Right lobe of liver (tissue), 6 donors: ENCODE measurements at regions not wholly inside any gene's neighbourhood (a gene's known extent, or its start where the extent isn't known, plus 50 kb on each side); places are given as distances from the start of the nearest gene placed in this dataset.
A peak's percentile ranks its signal among the peaks of the same experiment; 100 is the strongest.

Experiments
- ATAC-seq, 4 donors: fragments of 200-7000 bp; cut with Tn5 transposase; one replicate each; pipeline ENCODE4 v1.9.1; 2020; ENCODE audit warnings: mild to moderate bottlenecking in 4 of 4, moderate library complexity in 4 of 4
- DNase-seq, 3 donors: peaks; one replicate each; pipeline ENCODE4 v3.0.0-alpha.2; 2020
- H3K27ac ChIP-seq, 3 donors: fragments of 200-600 bp; one replicate each; pipeline ENCODE4 v1.8.0; 2022
- H3K27me3 ChIP-seq, 2 donors: fragments of 200-600 bp; one replicate each; pipeline ENCODE4 v1.8.0; 2022
- H3K36me3 ChIP-seq, 4 donors: fragments of 200-600 bp; sonication (generic) in 1 of 4; one replicate each; pipeline versions ENCODE4 v1.5.1 to v1.8.0; 2017 to 2022; ENCODE audit warnings: control low read depth in 1 of 4
- H3K4me1 ChIP-seq, 4 donors: fragments of 200-600 bp; sonication (generic) in 1 of 4; one replicate each; pipeline versions ENCODE4 v1.5.1 to v1.8.0; 2017 to 2022; ENCODE audit warnings: control low read depth in 1 of 4
- H3K4me3 ChIP-seq, 3 donors: fragments of 200-600 bp; one replicate each; pipeline ENCODE4 v1.8.0; 2022
- H3K9me3 ChIP-seq, 4 donors: fragments of 200-600 bp; sonication (generic) in 1 of 4; one replicate each; pipeline versions ENCODE4 v1.5.1 to v1.8.0; 2017 to 2022; ENCODE audit warnings: control low read depth in 1 of 4
- CTCF ChIP-seq, 4 donors: fragments of 200-600 bp in 3 of 4; fragments of 450-650 bp in 1 of 4; IDR thresholded peaks; one replicate each; pipeline versions ENCODE4 v1.5.1 to v1.8.0; 2016 to 2022; ENCODE audit warnings: antibody characterized with exemption in 4 of 4, mild to moderate bottlenecking in 2 of 4
- POLR2A ChIP-seq: fragments of 450-650 bp; IDR thresholded peaks from one replicate; pipeline ENCODE4 v1.6.1; 2017; ENCODE audit warnings: antibody characterized with exemption, mild to moderate bottlenecking
- WGBS: methylation state at CpG from one replicate; pipeline ENCODE4 v1.1.6; 2018; ENCODE audit warnings: low coverage, low lambda C conversion rate; ENCODE audit not compliant: insufficient coverage; ENCODE audit errors: missing lambda C conversion rate; 5-methylcytosine and 5-hydroxymethylcytosine counted together
- intact Hi-C, 2 donors: fragments of 100-400 bp; cut with DNase I; formaldehyde crosslinking; loops; one replicate each; pipeline versions ENCODE4 v1.11.2 to v1.14.1; 2022
- donor health status: DM: no; HTN: yes; CAD: no.
- donor health status: DM: no; HTN: no; CAD: no.
- donor health status: DM: no; HTN: no; CAD: no.
- donor health status: DM: no; HTN: yes; CAD: no.
- donor health status: DM: no; HTN: yes; CAD: no.

- no peak for TF ChIP-seq POLR2A
- TF ChIP-seq CTCF (IDR thresholded peaks at IDR 0.05): no peak
- under 1% methylated on average over 18 of the region's 46 CpGs for WGBS
- Histone ChIP-seq H3K4me3 (peak overlapping the region; percentile 32 to 46 (median 41)), H3K27me3 (no peaks in the 10 kb centered on the region), H3K36me3 (no peaks in the 10 kb centered on the region), H3K27ac (peak overlapping the region in 2 of 3 donors; percentile 4 to 15), H3K4me1 (peaks cover 0 to 7% (median 3%) of the 10 kb centered on the region in 4 donors), H3K9me3 (no peaks in the 10 kb centered on the region)
- ATAC-seq (peak; percentile 46 to 69 (median 56)), DNase-seq (peak in 1 of 3 donors; percentile 27)
- intact Hi-C loops: no loop called here
These were observed 62.6 kb downstream of the SMUG1 start for GRCh38 chr12:54126029-54126695.

- H3K27me3 ChIP-seq: no peaks in the 10 kb centered on the region
- WGBS: 8% methylated on average over 10 of the region's 31 CpGs
- ATAC-seq (peak; percentile 58 to 69 (median 62)), DNase-seq (peak in 1 of 3 donors; percentile 34)
- no peaks in the 10 kb centered on the region for H3K36me3 ChIP-seq
- H3K4me3 ChIP-seq: peak overlapping the region; percentile 32 to 46 (median 41)
- H3K27ac ChIP-seq: peak overlapping the region in 1 of 3 donors; percentile 4
- TF ChIP-seq POLR2A (no peak), CTCF (IDR thresholded peaks at IDR 0.05) (no peak)
- peaks cover 0 to 7% (median 3%) of the 10 kb centered on the region in 4 donors for H3K4me1 ChIP-seq
- no peaks in the 10 kb centered on the region for H3K9me3 ChIP-seq
- intact Hi-C loops: no loop called here
These were observed 61.9 kb downstream of the SMUG1 start for GRCh38 chr12:54126696-54127537.

- no peak overlapping the region for H3K27ac ChIP-seq
- H3K27me3 ChIP-seq: no peaks in the 10 kb centered on the region
- DNase-seq (no peak), ATAC-seq (no peak)
- H3K4me1 ChIP-seq: peaks cover 0 to 7% (median 3%) of the 10 kb centered on the region in 4 donors
- peak overlapping the region in 1 of 3 donors; percentile 41 for H3K4me3 ChIP-seq
- no peaks in the 10 kb centered on the region for H3K36me3 ChIP-seq
- WGBS: 74% methylated on average over 15 of the region's 19 CpGs
- intact Hi-C loops: no loop called here
- no peaks in the 10 kb centered on the region for H3K9me3 ChIP-seq
- TF ChIP-seq POLR2A (no peak), CTCF (IDR thresholded peaks at IDR 0.05) (no peak)
These were observed 61.1 kb downstream of the SMUG1 start for GRCh38 chr12:54127538-54128259.

- intact Hi-C loops: no loop called here
- no peaks in the 10 kb centered on the region for H3K9me3 ChIP-seq
- DNase-seq (no peak), ATAC-seq (no peak)
- H3K27me3 ChIP-seq: no peaks in the 10 kb centered on the region
- H3K4me3 ChIP-seq: no peak overlapping the region
- WGBS: 66% methylated on average over 3 of the region's 3 CpGs
- no peak overlapping the region for H3K27ac ChIP-seq
- H3K36me3 ChIP-seq: no peaks in the 10 kb centered on the region
- H3K4me1 ChIP-seq: peaks cover 0 to 7% (median 3%) of the 10 kb centered on the region in 4 donors
- TF ChIP-seq POLR2A: no peak
- TF ChIP-seq CTCF (IDR thresholded peaks at IDR 0.05): no peak
These were observed 60.4 kb downstream of the SMUG1 start for GRCh38 chr12:54128416-54128815.
